C4-2B (cell line): ENCODE measurements at regions not wholly inside any gene's neighbourhood (a gene's known extent, or its start where the extent isn't known, plus 50 kb on each side); places are given as distances from the start of the nearest gene placed in this dataset.
"Not testable (repeated sequence)": the region's sequence is repeated elsewhere in the genome, so short reads cannot be mapped to it uniquely, and the experiment has no call there.

Source experiments
- H3K27ac ChIP-seq: fragments of 450-650 bp; 2 replicates; pipeline ENCODE4 v1.5.1; 2017
- CTCF ChIP-seq: fragments of 450-650 bp; conservative IDR thresholded peaks from 2 replicates; pipeline ENCODE4 v1.5.1; 2017; ENCODE audit warnings: mild to moderate bottlenecking
- ZFX ChIP-seq: fragments of 450-650 bp; IDR thresholded peaks from 2 replicates; pipeline ENCODE4 v1.6.1; 2017

DNA sequence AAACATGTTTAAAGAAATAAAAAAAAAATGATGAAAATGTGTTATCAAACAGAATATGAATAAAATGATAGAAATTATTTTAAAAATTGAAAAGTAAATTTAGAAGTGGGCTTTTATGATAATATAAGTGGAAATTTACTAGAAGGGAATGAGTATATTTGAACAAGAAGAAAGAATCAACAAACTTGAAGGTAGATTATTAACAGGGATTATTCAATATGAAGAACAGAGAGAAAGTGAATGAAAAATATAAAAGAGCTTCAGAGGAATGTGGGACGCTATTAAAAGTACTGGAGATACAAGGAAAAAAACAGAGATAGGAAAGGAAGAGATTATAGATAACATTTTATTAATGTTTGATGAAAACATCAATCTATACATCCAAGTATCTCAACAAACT is 1014.4 kb upstream of the CITED2 start:
- TF ChIP-seq CTCF (no peak), ZFX (no peak)

DNA sequence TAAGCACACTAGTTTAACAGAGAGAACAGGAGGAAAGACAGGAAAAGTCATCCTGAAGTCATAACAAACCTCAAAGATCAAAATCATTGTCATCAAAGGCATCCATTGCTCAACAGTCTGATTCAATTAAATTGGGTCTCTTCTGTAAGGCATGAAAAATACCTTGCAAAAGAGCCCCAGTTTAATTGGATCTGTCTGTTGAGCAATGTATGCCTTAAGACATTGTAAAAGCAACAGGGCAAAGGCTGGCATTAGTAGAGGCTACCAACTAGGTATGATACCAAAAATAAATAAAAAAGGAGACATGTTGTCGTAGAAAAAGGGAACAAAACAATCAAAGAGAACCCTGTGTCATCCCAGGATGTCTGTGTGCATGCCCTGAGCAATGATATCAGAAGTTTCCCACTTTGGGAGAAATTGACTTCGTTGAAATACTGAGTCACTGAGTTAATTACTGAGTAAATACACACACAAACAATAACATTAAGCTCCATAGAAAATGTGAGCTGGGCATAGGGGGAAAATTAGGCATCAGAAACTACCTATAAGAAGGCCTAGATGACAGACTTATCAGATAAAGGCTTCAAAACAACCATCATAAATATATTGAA is 1013.8 kb upstream of the CITED2 start:
- H3K27ac ChIP-seq: no peak overlapping the region
- TF ChIP-seq CTCF (no peak), ZFX (no peak)

More for the DNA sequence above, 1014.4 kb upstream of the CITED2 start:
- no peak overlapping the region for H3K27ac ChIP-seq

DNA sequence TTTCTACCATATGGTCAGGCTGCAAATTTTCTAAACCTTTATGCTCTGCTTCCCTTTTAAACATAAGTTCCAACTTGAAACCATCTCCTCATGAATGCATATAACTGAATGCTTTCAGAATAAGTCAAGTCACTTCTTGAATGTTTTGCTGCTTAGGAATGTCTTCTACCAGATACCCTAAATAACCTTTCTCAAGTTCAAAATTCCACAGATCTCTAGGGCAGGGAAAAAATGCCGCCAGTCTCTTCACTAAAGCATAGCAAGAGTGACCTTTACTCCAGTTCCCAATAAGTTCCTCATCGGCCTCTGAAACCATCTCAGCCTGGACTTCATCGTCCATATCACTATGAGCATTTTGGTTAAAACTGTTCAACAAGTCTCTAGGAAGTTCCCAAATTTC is 1011.2 kb upstream of the CITED2 start:
- no peak overlapping the region for H3K27ac ChIP-seq
- no peak for TF ChIP-seq CTCF
- TF ChIP-seq ZFX: no peak

DNA sequence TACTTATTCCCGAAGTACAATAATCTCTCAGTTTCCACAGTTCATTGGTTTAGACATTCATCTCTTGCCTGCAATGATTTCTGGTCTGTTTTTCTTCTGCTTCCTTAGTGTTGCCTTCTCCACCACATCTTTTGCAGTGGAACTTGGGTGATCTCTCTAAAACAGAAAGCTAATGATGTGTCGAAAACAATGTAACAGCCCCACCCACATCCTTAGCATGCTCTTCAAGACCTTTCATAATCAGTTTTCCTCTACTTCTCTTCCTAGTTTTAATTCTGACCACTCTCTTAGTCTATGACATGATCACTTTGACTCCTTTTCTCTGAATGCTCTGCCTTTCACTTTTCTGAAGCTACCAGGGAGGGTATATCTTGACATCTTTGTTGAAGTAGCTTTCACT is 1007.9 kb upstream of the CITED2 start:
- H3K27ac ChIP-seq: no peak overlapping the region
- TF ChIP-seq ZFX (no peak), CTCF (no peak)

GRCh38 chr6:140380427-140381218 is 1006.2 kb upstream of the CITED2 start:
- TF ChIP-seq CTCF: no peak
- no peak for TF ChIP-seq ZFX

GRCh38 chr6:140379919-140380318 is 1005.5 kb upstream of the CITED2 start:
- TF ChIP-seq CTCF (no peak), ZFX (no peak)
- no peak overlapping the region for H3K27ac ChIP-seq

More at GRCh38 chr6:140380427-140381218, 1006.2 kb upstream of the CITED2 start:
- no peak overlapping the region for H3K27ac ChIP-seq

DNA sequence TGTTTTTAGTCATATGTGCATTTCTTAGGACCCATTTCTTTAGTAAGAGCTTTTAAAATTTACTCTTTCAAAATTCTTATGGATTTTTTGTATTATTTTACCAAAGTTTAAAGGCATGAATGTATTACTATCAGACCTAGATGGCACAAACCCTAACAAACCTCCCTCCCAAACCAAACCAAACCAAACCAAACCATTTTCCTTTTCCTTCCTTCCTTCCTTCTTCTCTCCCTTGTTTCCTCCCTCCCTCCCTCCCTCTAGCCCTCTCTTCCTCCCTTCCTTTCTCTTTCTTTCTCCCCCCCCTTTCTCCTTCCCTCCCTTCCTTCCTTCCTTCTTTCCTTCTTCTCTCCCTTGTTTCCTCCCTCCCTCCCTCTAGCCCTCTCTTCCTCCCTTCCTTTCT is 1001.8 kb upstream of the CITED2 start:
- no peak for TF ChIP-seq CTCF
- TF ChIP-seq ZFX: no peak

GRCh38 chr6:140373728-140374127 is 999.3 kb upstream of the CITED2 start:
- H3K27ac ChIP-seq: not testable (repeated sequence)

More for the DNA sequence above, 1001.8 kb upstream of the CITED2 start:
- H3K27ac ChIP-seq: no peak overlapping the region
